ENCODE measurements at regions not wholly inside any gene's neighbourhood (a gene's known extent, or its start where the extent isn't known, plus 50 kb on each side); places are given as distances from the start of the nearest gene placed in this dataset.

GRCh38 chr3:66552846-66553245 lies 52.0 kb upstream of the LRIG1 start:
- H3K23ac ChIP-seq (ENCODE audit: low read length) = no peak overlapping the region
- no peak overlapping the region for H3K27ac ChIP-seq (ENCODE audit: low read depth, low read length)
- no peak overlapping the region for H4K8ac ChIP-seq (ENCODE audit: low read depth, low read length)
- H2AFZ ChIP-seq (ENCODE audit: insufficient read depth, low read length, poor library complexity) = no peak overlapping the region
- no peak overlapping the region for H3K18ac ChIP-seq (ENCODE audit: low read length)
- H2BK12ac ChIP-seq (ENCODE audit: low read length) = no peak overlapping the region
- no peaks in the 10 kb centered on the region for H3K9me3 ChIP-seq (ENCODE audit: insufficient read depth, low read depth, low read length)
- no peaks in the 10 kb centered on the region for H3K4me1 ChIP-seq (ENCODE audit: control insufficient read depth in 1 of 2, insufficient read depth in 2 of 2, low read length in 2 of 2)
- no peaks in the 10 kb centered on the region for H3K79me2 ChIP-seq (ENCODE audit: control insufficient read depth, insufficient read depth, low read length, poor library complexity)
- WGBS (ENCODE audit: extremely low coverage, insufficient coverage, insufficient read length) = no CpG with 5 or more reads among the region's 5 CpGs
- H4K12ac ChIP-seq (ENCODE audit: low read depth, low read length) = no peak overlapping the region
- H3K9ac ChIP-seq (ENCODE audit: low read length) = no peak overlapping the region
- no peak overlapping the region for H3K4me3 ChIP-seq (ENCODE audit: low read depth, low read length)
- H3K14ac ChIP-seq (ENCODE audit: low read length) = no peak overlapping the region
- no peak overlapping the region for H3K4me2 ChIP-seq (ENCODE audit: low read length)
- H4K91ac ChIP-seq (ENCODE audit: low read depth, low read length) = no peak overlapping the region
- no peak for DNase-seq
- H2BK5ac ChIP-seq (ENCODE audit: low read depth, low read length, poor library complexity) = no peak overlapping the region
- no peak overlapping the region for H2BK120ac ChIP-seq (ENCODE audit: insufficient read depth, low read length, poor library complexity)
- H3K27me3 ChIP-seq (ENCODE audit: insufficient read depth, low read length) = no peaks in the 10 kb centered on the region
- no peaks in the 10 kb centered on the region for H3K79me1 ChIP-seq (ENCODE audit: low read length)
- H3K36me3 ChIP-seq (ENCODE audit: control insufficient read depth in 1 of 2, insufficient read depth in 2 of 2, low read length in 2 of 2) = no peaks in the 10 kb centered on the region
- H2AK5ac ChIP-seq (ENCODE audit: low read length) = no peak overlapping the region
- H3K4ac ChIP-seq (ENCODE audit: low read depth, low read length) = no peak overlapping the region

- H4K8ac ChIP-seq (ENCODE audit: low read depth, low read length) = no peak overlapping the region
Measured at GRCh38 chr3:66553441-66554113, 52.8 kb upstream of the LRIG1 start.

GRCh38 chr3:66554178-66554577 lies 53.4 kb upstream of the LRIG1 start:
- no peak overlapping the region for H3K4me3 ChIP-seq (ENCODE audit: low read depth, low read length)
- H3K4ac ChIP-seq (ENCODE audit: low read depth, low read length) = no peak overlapping the region
- no CpG with 5 or more reads among the region's 1 CpG for WGBS (ENCODE audit: extremely low coverage, insufficient coverage, insufficient read length)
- H4K8ac ChIP-seq (ENCODE audit: low read depth, low read length) = no peak overlapping the region
- H2AFZ ChIP-seq (ENCODE audit: insufficient read depth, low read length, poor library complexity) = no peak overlapping the region
- H3K14ac ChIP-seq (ENCODE audit: low read length) = no peak overlapping the region
- no peaks in the 10 kb centered on the region for H3K36me3 ChIP-seq (ENCODE audit: control insufficient read depth in 1 of 2, insufficient read depth in 2 of 2, low read length in 2 of 2)
- H2AK5ac ChIP-seq (ENCODE audit: low read length) = no peak overlapping the region
- no peak overlapping the region for H2BK120ac ChIP-seq (ENCODE audit: insufficient read depth, low read length, poor library complexity)
- no peaks in the 10 kb centered on the region for H3K4me1 ChIP-seq (ENCODE audit: control insufficient read depth in 1 of 2, insufficient read depth in 2 of 2, low read length in 2 of 2)
- H3K79me2 ChIP-seq (ENCODE audit: control insufficient read depth, insufficient read depth, low read length, poor library complexity) = no peaks in the 10 kb centered on the region
- no peak overlapping the region for H4K12ac ChIP-seq (ENCODE audit: low read depth, low read length)
- H3K27me3 ChIP-seq (ENCODE audit: insufficient read depth, low read length) = no peaks in the 10 kb centered on the region
- DNase-seq = no peak
- no peaks in the 10 kb centered on the region for H3K9me3 ChIP-seq (ENCODE audit: insufficient read depth, low read depth, low read length)
- H2BK5ac ChIP-seq (ENCODE audit: low read depth, low read length, poor library complexity) = no peak overlapping the region
- no peak overlapping the region for H2BK12ac ChIP-seq (ENCODE audit: low read length)
- no peak overlapping the region for H3K9ac ChIP-seq (ENCODE audit: low read length)
- no peak overlapping the region for H3K4me2 ChIP-seq (ENCODE audit: low read length)
- no peak overlapping the region for H4K91ac ChIP-seq (ENCODE audit: low read depth, low read length)
- no peak overlapping the region for H3K23ac ChIP-seq (ENCODE audit: low read length)
- no peaks in the 10 kb centered on the region for H3K79me1 ChIP-seq (ENCODE audit: low read length)
- H3K27ac ChIP-seq (ENCODE audit: low read depth, low read length) = no peak overlapping the region
- H3K18ac ChIP-seq (ENCODE audit: low read length) = no peak overlapping the region

More at GRCh38 chr3:66553441-66554113, 52.8 kb upstream of the LRIG1 start:
- Histone ChIP-seq H4K12ac (ENCODE audit: low read depth, low read length) (no peak overlapping the region), H2AK5ac (ENCODE audit: low read length) (no peak overlapping the region), H3K27me3 (ENCODE audit: insufficient read depth, low read length) (no peaks in the 10 kb centered on the region), H3K79me1 (ENCODE audit: low read length) (no peaks in the 10 kb centered on the region), H3K9me3 (ENCODE audit: insufficient read depth, low read depth, low read length) (no peaks in the 10 kb centered on the region), H3K79me2 (ENCODE audit: control insufficient read depth, insufficient read depth, low read length, poor library complexity) (no peaks in the 10 kb centered on the region), H3K4ac (ENCODE audit: low read depth, low read length) (no peak overlapping the region), H4K91ac (ENCODE audit: low read depth, low read length) (no peak overlapping the region), H3K18ac (ENCODE audit: low read length) (no peak overlapping the region), H3K14ac (ENCODE audit: low read length) (no peak overlapping the region), H3K9ac (ENCODE audit: low read length) (no peak overlapping the region), H3K4me1 (ENCODE audit: control insufficient read depth in 1 of 2, insufficient read depth in 2 of 2, low read length in 2 of 2) (no peaks in the 10 kb centered on the region), H3K27ac (ENCODE audit: low read depth, low read length) (no peak overlapping the region), H2BK12ac (ENCODE audit: low read length) (no peak overlapping the region), H2BK5ac (ENCODE audit: low read depth, low read length, poor library complexity) (no peak overlapping the region), H3K4me2 (ENCODE audit: low read length) (no peak overlapping the region), H2BK120ac (ENCODE audit: insufficient read depth, low read length, poor library complexity) (no peak overlapping the region), H3K36me3 (ENCODE audit: control insufficient read depth in 1 of 2, insufficient read depth in 2 of 2, low read length in 2 of 2) (no peaks in the 10 kb centered on the region), H3K23ac (ENCODE audit: low read length) (no peak overlapping the region), H2AFZ (ENCODE audit: insufficient read depth, low read length, poor library complexity) (no peak overlapping the region), H3K4me3 (ENCODE audit: low read depth, low read length) (no peak overlapping the region)
- 100% methylated on average over 1 of the region's 11 CpGs for WGBS (ENCODE audit: extremely low coverage, insufficient coverage, insufficient read length)
- no peak for DNase-seq

GRCh38 chr3:66555214-66555844 lies 54.5 kb upstream of the LRIG1 start:
- Histone ChIP-seq H3K27me3 (ENCODE audit: insufficient read depth, low read length) (no peaks in the 10 kb centered on the region), H3K18ac (ENCODE audit: low read length) (no peak overlapping the region), H2AK5ac (ENCODE audit: low read length) (no peak overlapping the region), H2BK120ac (ENCODE audit: insufficient read depth, low read length, poor library complexity) (no peak overlapping the region), H3K4me2 (ENCODE audit: low read length) (no peak overlapping the region), H2AFZ (ENCODE audit: insufficient read depth, low read length, poor library complexity) (no peak overlapping the region), H4K8ac (ENCODE audit: low read depth, low read length) (no peak overlapping the region), H4K12ac (ENCODE audit: low read depth, low read length) (no peak overlapping the region), H3K4me1 (ENCODE audit: control insufficient read depth in 1 of 2, insufficient read depth in 2 of 2, low read length in 2 of 2) (no peaks in the 10 kb centered on the region), H2BK5ac (ENCODE audit: low read depth, low read length, poor library complexity) (no peak overlapping the region), H3K4ac (ENCODE audit: low read depth, low read length) (no peak overlapping the region), H3K9ac (ENCODE audit: low read length) (no peak overlapping the region), H4K91ac (ENCODE audit: low read depth, low read length) (no peak overlapping the region), H3K4me3 (ENCODE audit: low read depth, low read length) (no peak overlapping the region), H3K79me1 (ENCODE audit: low read length) (no peaks in the 10 kb centered on the region), H2BK12ac (ENCODE audit: low read length) (no peak overlapping the region), H3K36me3 (ENCODE audit: control insufficient read depth in 1 of 2, insufficient read depth in 2 of 2, low read length in 2 of 2) (no peaks in the 10 kb centered on the region), H3K14ac (ENCODE audit: low read length) (no peak overlapping the region), H3K9me3 (ENCODE audit: insufficient read depth, low read depth, low read length) (peaks cover 2% of the 10 kb centered on the region), H3K79me2 (ENCODE audit: control insufficient read depth, insufficient read depth, low read length, poor library complexity) (no peaks in the 10 kb centered on the region), H3K27ac (ENCODE audit: low read depth, low read length) (no peak overlapping the region), H3K23ac (ENCODE audit: low read length) (no peak overlapping the region)
- no CpG with 5 or more reads among the region's 4 CpGs for WGBS (ENCODE audit: extremely low coverage, insufficient coverage, insufficient read length)
- DNase-seq = no peak
